ENCODE measurements at regions not wholly inside any gene's neighbourhood (a gene's known extent, or its start where the extent isn't known, plus 50 kb on each side); places are given as distances from the start of the nearest gene placed in this dataset.

DNA sequence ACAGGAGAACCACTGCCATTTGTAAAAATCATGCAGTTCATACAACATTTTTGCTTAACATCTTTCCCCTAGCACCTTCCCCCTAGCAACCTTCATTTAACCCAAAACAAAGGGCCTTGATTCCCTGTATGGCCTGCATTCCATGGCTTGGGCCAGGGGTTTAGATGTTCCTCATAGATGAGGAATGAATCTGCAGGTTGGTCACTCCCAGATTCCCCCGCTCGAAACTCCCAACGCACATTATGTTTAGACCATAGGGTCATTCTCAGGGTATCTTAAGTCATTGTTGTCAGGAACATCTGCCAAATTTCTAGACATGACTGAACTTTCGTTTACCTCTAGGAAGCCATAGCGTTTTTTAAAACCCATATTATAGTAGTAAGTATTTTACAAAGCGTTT lies 282.2 kb upstream of the VLDLR start:
- intact Hi-C loops (cut with DNase I; ENCODE audit: low total_unique reads) (no loop called here), in situ Hi-C loops (cut with MboI; ENCODE audit: low sequenced_read_pairs in 4 of 4) (no loop called here)
- no peak for TF ChIP-seq POLR2A (IDR thresholded peaks at IDR 0.05)
- TF ChIP-seq, protein P1, sequence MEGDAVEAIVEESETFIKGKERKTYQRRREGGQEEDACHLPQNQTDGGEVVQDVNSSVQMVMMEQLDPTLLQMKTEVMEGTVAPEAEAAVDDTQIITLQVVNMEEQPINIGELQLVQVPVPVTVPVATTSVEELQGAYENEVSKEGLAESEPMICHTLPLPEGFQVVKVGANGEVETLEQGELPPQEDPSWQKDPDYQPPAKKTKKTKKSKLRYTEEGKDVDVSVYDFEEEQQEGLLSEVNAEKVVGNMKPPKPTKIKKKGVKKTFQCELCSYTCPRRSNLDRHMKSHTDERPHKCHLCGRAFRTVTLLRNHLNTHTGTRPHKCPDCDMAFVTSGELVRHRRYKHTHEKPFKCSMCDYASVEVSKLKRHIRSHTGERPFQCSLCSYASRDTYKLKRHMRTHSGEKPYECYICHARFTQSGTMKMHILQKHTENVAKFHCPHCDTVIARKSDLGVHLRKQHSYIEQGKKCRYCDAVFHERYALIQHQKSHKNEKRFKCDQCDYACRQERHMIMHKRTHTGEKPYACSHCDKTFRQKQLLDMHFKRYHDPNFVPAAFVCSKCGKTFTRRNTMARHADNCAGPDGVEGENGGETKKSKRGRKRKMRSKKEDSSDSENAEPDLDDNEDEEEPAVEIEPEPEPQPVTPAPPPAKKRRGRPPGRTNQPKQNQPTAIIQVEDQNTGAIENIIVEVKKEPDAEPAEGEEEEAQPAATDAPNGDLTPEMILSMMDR (IDR thresholded peaks at IDR 0.05 in 4 of 5, conservative IDR thresholded peaks at IDR 0.05 in 1 of 5): no peak
- no peak overlapping the region for H3K4me3 ChIP-seq
- DNase-seq: no peak
- peaks cover 0 to 7% of the 10 kb centered on the region in 2 donors for H3K4me1 ChIP-seq
- ATAC-seq: no peak
- no peaks in the 10 kb centered on the region for H3K9me3 ChIP-seq
- no peak overlapping the region for H3K27ac ChIP-seq
- H3K27me3 ChIP-seq: no peaks in the 10 kb centered on the region
- no peaks in the 10 kb centered on the region for H3K36me3 ChIP-seq

DNA sequence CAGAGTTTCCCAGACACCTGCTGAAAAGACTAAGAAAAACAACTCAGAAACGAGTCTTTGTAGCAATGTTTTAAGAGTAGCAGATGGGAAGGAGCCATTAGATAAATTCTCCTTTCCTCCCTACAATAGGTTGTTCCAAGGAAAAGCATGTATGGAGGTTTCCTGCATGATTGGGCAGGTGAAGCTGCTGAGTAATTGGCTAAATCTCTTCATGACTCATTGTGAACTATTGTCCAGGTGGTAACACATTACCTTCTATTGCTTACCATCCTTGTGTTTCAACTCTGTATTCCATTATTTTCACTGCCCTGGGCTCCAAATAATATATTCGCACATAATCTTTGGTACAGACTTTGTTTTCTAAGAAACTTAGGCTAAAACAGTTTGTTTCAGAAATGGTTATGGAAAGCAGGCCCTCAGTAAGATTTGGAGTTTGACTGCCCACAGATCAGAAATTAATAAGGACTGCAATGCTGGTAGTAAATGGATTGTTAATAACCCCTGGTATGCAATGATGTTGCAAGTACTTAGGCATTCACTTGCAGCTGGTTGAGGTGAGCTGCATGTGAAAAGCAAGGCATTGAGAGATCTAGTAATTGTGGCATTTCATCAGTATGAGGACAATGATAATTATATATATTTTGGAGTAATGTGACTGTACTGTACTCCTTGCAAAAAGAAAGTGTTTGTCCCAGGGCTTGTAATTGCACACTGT lies 281.4 kb upstream of the VLDLR start:
- in situ Hi-C loops (cut with MboI; ENCODE audit: low sequenced_read_pairs in 4 of 4) (no loop called here), intact Hi-C loops (cut with DNase I; ENCODE audit: low total_unique reads) (no loop called here)
- no peak for ATAC-seq
- H3K4me3 ChIP-seq: no peak overlapping the region
- no peaks in the 10 kb centered on the region for H3K36me3 ChIP-seq
- no peaks in the 10 kb centered on the region for H3K9me3 ChIP-seq
- peaks cover 0 to 6% of the 10 kb centered on the region in 2 donors for H3K4me1 ChIP-seq
- no peak for TF ChIP-seq POLR2A (IDR thresholded peaks at IDR 0.05)
- TF ChIP-seq, protein P1 (IDR thresholded peaks at IDR 0.05 in 4 of 5, conservative IDR thresholded peaks at IDR 0.05 in 1 of 5): no peak
- no peaks in the 10 kb centered on the region for H3K27me3 ChIP-seq
- no peak for DNase-seq
- no peak overlapping the region for H3K27ac ChIP-seq

DNA sequence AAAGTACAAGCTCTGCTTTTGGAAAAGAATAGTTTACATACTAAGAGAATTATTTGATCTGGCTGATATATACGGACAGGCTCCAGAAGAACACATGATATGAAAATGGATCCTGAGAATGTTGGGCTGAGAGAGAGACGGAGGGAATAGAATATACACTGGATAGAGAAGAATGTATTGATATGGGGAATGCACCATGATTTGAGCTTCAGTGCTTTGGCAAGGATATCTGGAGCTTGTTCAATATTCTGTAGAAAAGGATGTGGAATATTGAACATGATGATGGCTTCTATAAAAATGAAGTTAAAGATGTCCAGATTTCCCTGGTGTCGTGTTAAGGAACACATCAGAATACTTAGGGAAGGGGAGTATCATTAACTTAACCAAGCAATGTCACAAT lies 280.5 kb upstream of the VLDLR start:
- Histone ChIP-seq H3K27ac (no peak overlapping the region), H3K36me3 (no peaks in the 10 kb centered on the region), H3K27me3 (no peaks in the 10 kb centered on the region), H3K4me1 (peaks cover 0 to 4% of the 10 kb centered on the region in 2 donors), H3K9me3 (no peaks in the 10 kb centered on the region), H3K4me3 (no peak overlapping the region)
- no peak for TF ChIP-seq POLR2A (IDR thresholded peaks at IDR 0.05)
- TF ChIP-seq, protein P1 (IDR thresholded peaks at IDR 0.05 in 4 of 5, conservative IDR thresholded peaks at IDR 0.05 in 1 of 5): no peak
- DNase-seq (no peak), ATAC-seq (no peak)
- intact Hi-C loops (cut with DNase I; ENCODE audit: low total_unique reads): no loop called here
- in situ Hi-C loops (cut with MboI; ENCODE audit: low sequenced_read_pairs in 4 of 4): no loop called here

DNA sequence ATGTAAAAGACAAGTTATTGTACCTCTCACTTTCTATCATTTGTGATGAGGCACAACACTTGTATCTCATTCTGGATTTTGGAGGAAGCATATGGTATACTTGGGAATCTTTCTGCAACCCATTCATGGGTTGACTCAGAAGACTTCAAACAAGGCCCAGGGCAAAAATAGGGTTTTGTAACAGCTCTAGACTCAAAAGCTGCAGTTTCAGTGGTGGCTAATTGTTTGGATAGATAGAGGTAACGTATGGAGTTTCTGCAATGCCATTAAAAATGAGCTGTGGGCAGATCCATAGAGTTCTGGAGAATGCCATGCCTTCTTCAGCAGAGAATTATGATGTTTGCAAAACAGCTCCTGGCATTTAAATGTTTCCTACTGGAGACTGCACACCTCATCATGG lies 279.6 kb upstream of the VLDLR start:
- DNase-seq: no peak
- Histone ChIP-seq H3K4me3 (no peak overlapping the region), H3K36me3 (no peaks in the 10 kb centered on the region), H3K27me3 (no peaks in the 10 kb centered on the region), H3K27ac (no peak overlapping the region), H3K4me1 (peaks cover 0 to 13% of the 10 kb centered on the region in 2 donors), H3K9me3 (no peaks in the 10 kb centered on the region)
- TF ChIP-seq, protein P1 (IDR thresholded peaks at IDR 0.05 in 4 of 5, conservative IDR thresholded peaks at IDR 0.05 in 1 of 5): no peak
- no peak for TF ChIP-seq POLR2A (IDR thresholded peaks at IDR 0.05)
- in situ Hi-C loops (cut with MboI; ENCODE audit: low sequenced_read_pairs in 4 of 4) (no loop called here), intact Hi-C loops (cut with DNase I; ENCODE audit: low total_unique reads) (no loop called here)
- ATAC-seq: no peak

DNA sequence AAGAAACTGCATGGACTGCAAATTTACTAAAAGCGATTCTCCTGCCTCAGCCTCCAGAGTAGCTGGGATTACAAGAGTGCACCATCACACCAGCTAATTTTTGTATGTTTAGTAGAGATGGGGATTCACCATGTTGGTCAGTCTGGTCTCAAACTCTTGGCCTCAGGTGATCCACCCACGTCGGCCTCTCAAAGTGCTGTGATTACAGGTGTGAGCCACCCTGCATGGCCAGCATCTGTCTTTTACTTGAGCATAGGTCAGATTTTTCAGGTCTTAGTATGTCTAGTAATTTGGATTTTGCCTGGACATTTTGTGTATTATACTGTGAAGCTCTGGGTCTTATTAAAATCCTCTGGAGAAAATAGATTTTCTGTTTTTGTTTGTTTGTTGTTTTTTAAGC lies 277.8 kb upstream of the VLDLR start:
- Histone ChIP-seq H3K27ac (no peak overlapping the region), H3K4me3 (no peak overlapping the region), H3K27me3 (no peaks in the 10 kb centered on the region), H3K9me3 (no peaks in the 10 kb centered on the region), H3K4me1 (peaks cover 0 to 13% of the 10 kb centered on the region in 2 donors), H3K36me3 (no peaks in the 10 kb centered on the region)
- TF ChIP-seq, protein P1 (IDR thresholded peaks at IDR 0.05 in 4 of 5, conservative IDR thresholded peaks at IDR 0.05 in 1 of 5): no peak
- no peak for TF ChIP-seq POLR2A (IDR thresholded peaks at IDR 0.05)
- intact Hi-C loops (cut with DNase I; ENCODE audit: low total_unique reads): no loop called here
- ATAC-seq: no peak
- DNase-seq: no peak
- in situ Hi-C loops (cut with MboI; ENCODE audit: low sequenced_read_pairs in 4 of 4): no loop called here

Data from gastrocnemius medialis (tissue), 4 donors.